Astrocyte of the cerebellum (primary cell): ENCODE measurements at regions not wholly inside any gene's neighbourhood (a gene's known extent, or its start where the extent isn't known, plus 50 kb on each side); places are given as distances from the start of the nearest gene placed in this dataset.
"Not testable (repeated sequence)": the region's sequence is repeated elsewhere in the genome, so short reads cannot be mapped to it uniquely, and the experiment has no call there.

Experiments used
- DNase-seq: peaks from one replicate; pipeline ENCODE4 v3.0.0-alpha.2; 2011; ENCODE audit warnings: low read depth
- H3K4me3 ChIP-seq: 2 replicates; pipeline ENCODE4 v1.5.1; 2011; ENCODE audit warnings: mild to moderate bottlenecking, low read depth, low read length, moderate library complexity
- CTCF ChIP-seq: IDR thresholded peaks from 2 replicates; pipeline ENCODE4 v1.5.1; 2012; ENCODE audit warnings: low read length, low read depth, moderate library complexity, mild to moderate bottlenecking; ENCODE audit errors: missing control alignments
- in situ Hi-C: cut with HindIII; loops from 2 replicates; pipeline ENCODE4 v1.10.0; 2017; ENCODE audit warnings: low sequenced_read_pairs

DNA sequence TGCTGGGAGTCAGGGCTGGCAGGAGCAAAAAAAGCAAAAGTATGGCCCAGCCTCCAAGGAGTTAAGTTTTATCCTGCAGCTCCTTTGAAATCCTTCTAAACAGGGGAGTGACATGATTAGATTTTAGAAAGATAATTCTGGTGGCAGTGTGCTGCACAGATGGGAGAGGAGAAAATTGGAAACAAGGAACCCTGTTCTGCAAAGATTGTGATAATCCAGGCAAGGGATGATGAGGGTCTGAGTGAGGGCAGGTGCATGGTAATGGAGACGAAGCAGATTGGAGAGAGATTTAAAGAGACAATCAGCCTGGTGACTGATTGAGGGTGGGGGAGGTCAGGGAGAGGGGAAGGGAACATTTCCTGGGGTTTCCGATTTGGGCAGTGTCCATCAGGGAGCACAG is 444.7 kb upstream of the PODXL start:
- DNase-seq, result no peak
- no peak overlapping the region for H3K4me3 ChIP-seq
- no peak for TF ChIP-seq CTCF
- in situ Hi-C loops, result no loop called here

- H3K4me3 ChIP-seq, result no peak overlapping the region
- no peak for DNase-seq
- TF ChIP-seq CTCF, result no peak
- in situ Hi-C loops, result no loop called here
Observed at GRCh38 chr7:131999193-131999592, 442.8 kb upstream of the PODXL start.

- no peak for DNase-seq
- no peak for TF ChIP-seq CTCF
- in situ Hi-C loops, result no loop called here
- H3K4me3 ChIP-seq, result no peak overlapping the region
Observed at GRCh38 chr7:131995324-131995723, 438.9 kb upstream of the PODXL start.

- H3K4me3 ChIP-seq, DNase-seq, in situ Hi-C loops: not testable (repeated sequence)
Observed at GRCh38 chr7:131981069-131981468, 424.6 kb upstream of the PODXL start.

GRCh38 chr7:131978118-131978517 is 421.7 kb upstream of the PODXL start:
- in situ Hi-C loops, DNase-seq, H3K4me3 ChIP-seq: not testable (repeated sequence)

DNA sequence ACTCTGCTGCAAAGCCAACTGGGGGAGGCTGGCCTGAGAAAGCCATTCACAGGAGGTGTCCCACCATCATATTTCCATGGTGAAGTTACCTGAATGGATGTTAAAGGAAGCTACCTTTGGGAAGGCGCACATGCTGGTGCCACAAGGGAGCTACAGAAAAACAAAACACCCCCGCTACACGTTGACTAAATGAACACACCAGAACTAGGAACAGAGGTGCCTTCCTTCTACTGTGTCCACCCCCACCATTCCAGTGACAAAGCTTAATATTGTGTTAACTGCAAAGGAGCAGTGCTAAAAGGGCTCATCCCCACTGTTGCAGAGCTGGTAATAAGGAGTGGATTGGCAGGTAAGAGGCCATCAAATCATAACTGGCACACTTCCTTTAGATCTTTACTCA is 420.0 kb upstream of the PODXL start:
- in situ Hi-C loops, result no loop called here
- DNase-seq, result no peak
- H3K4me3 ChIP-seq, result no peak overlapping the region
- no peak for TF ChIP-seq CTCF

- DNase-seq, result no peak
- H3K4me3 ChIP-seq, result no peak overlapping the region
- in situ Hi-C loops, result no loop called here
- no peak for TF ChIP-seq CTCF
Observed at GRCh38 chr7:131974671-131975070, 418.2 kb upstream of the PODXL start.

DNA sequence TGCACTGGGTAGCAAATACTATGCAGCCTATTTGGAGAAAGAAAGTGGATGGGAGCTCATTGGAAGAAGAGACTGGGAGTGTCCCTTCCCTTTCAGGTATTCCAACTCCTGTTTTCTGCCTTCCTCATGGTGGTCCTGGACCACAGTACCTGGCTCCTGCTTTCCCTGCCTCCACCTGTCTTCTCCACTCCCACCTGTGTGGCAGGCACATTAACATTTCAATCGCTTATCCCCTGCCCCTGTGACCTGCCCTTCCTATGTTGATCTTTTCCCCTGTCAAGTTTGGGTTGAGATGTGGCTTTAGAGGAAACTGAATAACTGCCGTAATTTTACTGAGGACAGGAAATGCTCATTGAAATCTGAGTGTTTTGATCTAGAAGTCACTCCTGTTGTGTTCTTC is 415.8 kb upstream of the PODXL start:
- H3K4me3 ChIP-seq, result no peak overlapping the region
- no peak for DNase-seq
- no peak for TF ChIP-seq CTCF
- in situ Hi-C loops, result no loop called here
